Natural killer cell (primary cell): ENCODE measurements at regions not wholly inside any gene's neighbourhood (a gene's known extent, or its start where the extent isn't known, plus 50 kb on each side); places are given as distances from the start of the nearest gene placed in this dataset.
"Not testable (repeated sequence)": the region's sequence is repeated elsewhere in the genome, so short reads cannot be mapped to it uniquely, and the experiment has no call there.

Experiments used
- ATAC-seq, 3 donors: fragments of 150-1000 bp in 2 of 3; fragments of 200-7000 bp in 1 of 3; cut with Tn5 transposase; 1 replicate in 1 of 3; 2 replicates in 2 of 3; pipeline ENCODE4 v1.10.0; 2021; ENCODE audit warnings: mild to moderate bottlenecking in 2 of 3, moderate library complexity in 2 of 3
- DNase-seq, 2 donors: peaks; one replicate each; pipeline versions ENCODE4 v3.0.0 to v3.0.0-alpha.2; 2013 to 2021; ENCODE audit warnings: mixed read lengths in 1 of 2
- H3K27ac ChIP-seq: one replicate; pipeline ENCODE4 v1.5.1; 2013; ENCODE audit warnings: mild to moderate bottlenecking, low read length
- H3K27me3 ChIP-seq: one replicate; pipeline ENCODE4 v1.6.1; 2013; ENCODE audit warnings: low read length; ENCODE audit not compliant: control insufficient read depth, insufficient read depth
- H3K36me3 ChIP-seq: one replicate; pipeline ENCODE4 v1.6.1; 2013; ENCODE audit warnings: low read length; ENCODE audit not compliant: control insufficient read depth, insufficient read depth
- H3K4me1 ChIP-seq: one replicate; pipeline ENCODE4 v1.6.1; 2013; ENCODE audit warnings: low read length; ENCODE audit not compliant: control insufficient read depth, insufficient read depth
- H3K4me3 ChIP-seq: one replicate; pipeline ENCODE4 v1.5.1; 2013; ENCODE audit warnings: low read length
- H3K9me3 ChIP-seq: one replicate; pipeline ENCODE4 v1.6.1; 2013; ENCODE audit warnings: low read length; ENCODE audit not compliant: control insufficient read depth, insufficient read depth
- H3K27ac Mint-ChIP-seq, 2 donors: one replicate each; pipeline ENCODE4 v1.8.0; 2022; ENCODE audit warnings: mild to moderate bottlenecking in 2 of 2, mixed read lengths in 2 of 2, moderate library complexity in 1 of 2
- H3K27me3 Mint-ChIP-seq, 2 donors: one replicate each; pipeline ENCODE4 v1.8.0; 2022; ENCODE audit warnings: low read depth in 2 of 2, mixed read lengths in 2 of 2
- H3K36me3 Mint-ChIP-seq: one replicate; pipeline ENCODE4 v1.8.0; 2022; ENCODE audit warnings: mixed read lengths
- H3K4me1 Mint-ChIP-seq, 2 donors: one replicate each; pipeline ENCODE4 v1.8.0; 2022; ENCODE audit warnings: mixed read lengths in 2 of 2
- H3K4me3 Mint-ChIP-seq: one replicate; pipeline ENCODE4 v1.8.0; 2022; ENCODE audit warnings: mild to moderate bottlenecking, moderate library complexity, mixed read lengths
- H3K9me3 Mint-ChIP-seq, 2 donors: one replicate each; pipeline ENCODE4 v1.8.0; 2022; ENCODE audit warnings: mixed read lengths in 2 of 2
- CTCF ChIP-seq: fragments of 200-600 bp; IDR thresholded peaks from one replicate; pipeline ENCODE4 v1.8.0; 2022; ENCODE audit warnings: antibody characterized with exemption
- WGBS: methylation state at CpG from one replicate; pipeline ENCODE4 v1.1.7; 2013; ENCODE audit warnings: missing lambda C conversion rate; ENCODE audit not compliant: insufficient coverage; 5-methylcytosine and 5-hydroxymethylcytosine counted together
- intact Hi-C: fragments of 100-400 bp; cut with micrococcal nuclease; formaldehyde crosslinking; loops from one replicate; pipeline ENCODE4 v1.14.2; 2022

GRCh38 chr2:18046017-18046416 lies 167.6 kb downstream of the KCNS3 start:
- Mint-ChIP-seq H3K4me3 (no peak overlapping the region), H3K9me3 (peaks cover 6 to 7% of the 10 kb centered on the region in 2 donors)
- intact Hi-C loops: no loop called here

GRCh38 chr2:18045230-18045629 lies 166.8 kb downstream of the KCNS3 start:
- peaks cover 6% of the 10 kb centered on the region in 2 donors for H3K9me3 Mint-ChIP-seq
- H3K4me1 Mint-ChIP-seq: no peaks in the 10 kb centered on the region
- Histone ChIP-seq H3K4me3 (no peak overlapping the region), H3K27me3 (no peaks in the 10 kb centered on the region), H3K36me3 (no peaks in the 10 kb centered on the region), H3K9me3 (no peaks in the 10 kb centered on the region), H3K27ac (no peak overlapping the region), H3K4me1 (no peaks in the 10 kb centered on the region)
- WGBS: 62% methylated on average over 1 of the region's 1 CpG
- no peak overlapping the region for H3K27ac Mint-ChIP-seq
- H3K27me3 Mint-ChIP-seq: no peaks in the 10 kb centered on the region
- intact Hi-C loops: no loop called here
- DNase-seq (no peak), ATAC-seq (no peak)
- no peak for TF ChIP-seq CTCF
- no peaks in the 10 kb centered on the region for H3K36me3 Mint-ChIP-seq
- no peak overlapping the region for H3K4me3 Mint-ChIP-seq

More at GRCh38 chr2:18046017-18046416, 167.6 kb downstream of the KCNS3 start:
- H3K36me3 ChIP-seq: no peaks in the 10 kb centered on the region
- H3K27me3 ChIP-seq: no peaks in the 10 kb centered on the region
- ATAC-seq: no peak
- no peaks in the 10 kb centered on the region for H3K36me3 Mint-ChIP-seq
- H3K9me3 ChIP-seq: no peaks in the 10 kb centered on the region
- no peak overlapping the region for H3K27ac Mint-ChIP-seq
- no peaks in the 10 kb centered on the region for H3K4me1 ChIP-seq
- WGBS: 77% methylated on average over 4 of the region's 4 CpGs
- no peak for TF ChIP-seq CTCF
- no peak overlapping the region for H3K4me3 ChIP-seq
- DNase-seq: no peak
- H3K27me3 Mint-ChIP-seq: no peaks in the 10 kb centered on the region
- H3K27ac ChIP-seq: no peak overlapping the region
- no peaks in the 10 kb centered on the region for H3K4me1 Mint-ChIP-seq

GRCh38 chr2:18017381-18017780 lies 138.9 kb downstream of the KCNS3 start:
- ATAC-seq: not testable (repeated sequence)
- WGBS: 87% methylated on average over 12 of the region's 16 CpGs

GRCh38 chr2:18009891-18010290 lies 131.4 kb downstream of the KCNS3 start:
- Histone ChIP-seq H3K9me3 (no peaks in the 10 kb centered on the region), H3K4me3 (no peak overlapping the region), H3K4me1 (no peaks in the 10 kb centered on the region), H3K36me3 (no peaks in the 10 kb centered on the region), H3K27me3 (no peaks in the 10 kb centered on the region), H3K27ac (no peak overlapping the region)
- H3K36me3 Mint-ChIP-seq: no peaks in the 10 kb centered on the region
- WGBS: 82% methylated on average over 3 of the region's 3 CpGs
- no peak for TF ChIP-seq CTCF
- no peak for ATAC-seq
- H3K4me1 Mint-ChIP-seq: no peaks in the 10 kb centered on the region
- H3K9me3 Mint-ChIP-seq: peaks cover 8 to 14% of the 10 kb centered on the region in 2 donors
- intact Hi-C loops: no loop called here
- H3K27me3 Mint-ChIP-seq: no peaks in the 10 kb centered on the region
- no peak overlapping the region for H3K4me3 Mint-ChIP-seq
- DNase-seq: no peak
- H3K27ac Mint-ChIP-seq: no peak overlapping the region

More at GRCh38 chr2:18017381-18017780, 138.9 kb downstream of the KCNS3 start:
- H3K4me3 Mint-ChIP-seq, H3K36me3 ChIP-seq, intact Hi-C loops, H3K36me3 Mint-ChIP-seq, H3K27ac Mint-ChIP-seq, H3K9me3 ChIP-seq, H3K4me1 ChIP-seq, H3K27me3 ChIP-seq, H3K4me3 ChIP-seq, H3K4me1 Mint-ChIP-seq, DNase-seq, H3K27me3 Mint-ChIP-seq, H3K27ac ChIP-seq: not testable (repeated sequence)
- H3K9me3 Mint-ChIP-seq: peaks cover 4 to 12% of the 10 kb centered on the region in 2 donors
